Right atrium auricular region (tissue), 2 donors: ENCODE measurements at regions not wholly inside any gene's neighbourhood (a gene's known extent, or its start where the extent isn't known, plus 50 kb on each side); places are given as distances from the start of the nearest gene placed in this dataset.

ENCODE experiments used
- DNase-seq: peaks from one replicate; pipeline ENCODE4 v3.0.0-alpha.2; 2019; ENCODE audit warnings: low spot score
- H3K27ac ChIP-seq, 2 donors: fragments of 200-600 bp; sonication (generic); 1 replicate in 1 of 2; 2 replicates in 1 of 2; pipeline ENCODE4 v1.5.1; 2016 to 2019
- H3K27me3 ChIP-seq, 2 donors: fragments of 200-600 bp; sonication (generic); one replicate each; pipeline versions ENCODE4 v1.5.1 to v1.6.0; 2017 to 2019
- H3K36me3 ChIP-seq: fragments of 200-600 bp; sonication (generic); one replicate; pipeline ENCODE4 v1.5.1; 2016
- H3K4me1 ChIP-seq, 2 donors: fragments of 200-600 bp; sonication (generic); one replicate each; pipeline versions ENCODE4 v1.5.1 to v1.6.0; 2017 to 2019
- H3K4me3 ChIP-seq, 2 donors: fragments of 200-600 bp; sonication (generic); 1 replicate in 1 of 2; 2 replicates in 1 of 2; pipeline ENCODE4 v1.5.1; 2017 to 2019; ENCODE audit warnings: mild to moderate bottlenecking in 1 of 2, moderate library complexity in 1 of 2
- H3K9me3 ChIP-seq, 2 donors: fragments of 200-600 bp; sonication (generic); one replicate each; pipeline ENCODE4 v1.5.1; 2019
- TF ChIP-seq, protein P1 (sequence below), 2 donors: fragments of 200-600 bp; sonication (generic); IDR thresholded peaks; one replicate each; pipeline ENCODE4 v1.5.1; 2019; ENCODE audit warnings: antibody characterized with exemption in 2 of 2

DNA sequence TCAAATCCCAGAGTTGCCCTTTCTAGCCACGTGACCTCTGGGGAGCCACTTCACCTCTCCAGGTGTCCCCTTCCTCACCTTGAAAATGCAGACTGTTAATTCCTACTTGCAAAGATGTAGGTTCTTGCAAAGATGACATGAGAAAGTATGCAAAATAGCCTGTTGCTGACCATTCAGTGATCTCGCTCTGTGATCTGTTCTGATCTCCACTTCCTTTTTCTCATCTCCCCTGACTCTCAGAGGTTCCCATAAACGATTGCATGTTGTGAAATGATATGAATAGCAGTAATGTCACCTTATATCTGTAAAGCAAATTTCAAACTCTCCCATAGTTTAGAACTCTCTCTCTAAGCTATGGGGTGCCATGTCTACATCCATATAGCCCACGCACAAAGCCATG lies 182.3 kb downstream of the TMEM132E start:
- Histone ChIP-seq H3K4me1 (no peaks in the 10 kb centered on the region), H3K4me3 (no peak overlapping the region), H3K27me3 (no peaks in the 10 kb centered on the region), H3K27ac (no peak overlapping the region), H3K9me3 (no peaks in the 10 kb centered on the region), H3K36me3 (no peaks in the 10 kb centered on the region)
- TF ChIP-seq, protein P1, sequence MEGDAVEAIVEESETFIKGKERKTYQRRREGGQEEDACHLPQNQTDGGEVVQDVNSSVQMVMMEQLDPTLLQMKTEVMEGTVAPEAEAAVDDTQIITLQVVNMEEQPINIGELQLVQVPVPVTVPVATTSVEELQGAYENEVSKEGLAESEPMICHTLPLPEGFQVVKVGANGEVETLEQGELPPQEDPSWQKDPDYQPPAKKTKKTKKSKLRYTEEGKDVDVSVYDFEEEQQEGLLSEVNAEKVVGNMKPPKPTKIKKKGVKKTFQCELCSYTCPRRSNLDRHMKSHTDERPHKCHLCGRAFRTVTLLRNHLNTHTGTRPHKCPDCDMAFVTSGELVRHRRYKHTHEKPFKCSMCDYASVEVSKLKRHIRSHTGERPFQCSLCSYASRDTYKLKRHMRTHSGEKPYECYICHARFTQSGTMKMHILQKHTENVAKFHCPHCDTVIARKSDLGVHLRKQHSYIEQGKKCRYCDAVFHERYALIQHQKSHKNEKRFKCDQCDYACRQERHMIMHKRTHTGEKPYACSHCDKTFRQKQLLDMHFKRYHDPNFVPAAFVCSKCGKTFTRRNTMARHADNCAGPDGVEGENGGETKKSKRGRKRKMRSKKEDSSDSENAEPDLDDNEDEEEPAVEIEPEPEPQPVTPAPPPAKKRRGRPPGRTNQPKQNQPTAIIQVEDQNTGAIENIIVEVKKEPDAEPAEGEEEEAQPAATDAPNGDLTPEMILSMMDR (IDR thresholded peaks at IDR 0.05), result no peak
- no peak for DNase-seq

DNA sequence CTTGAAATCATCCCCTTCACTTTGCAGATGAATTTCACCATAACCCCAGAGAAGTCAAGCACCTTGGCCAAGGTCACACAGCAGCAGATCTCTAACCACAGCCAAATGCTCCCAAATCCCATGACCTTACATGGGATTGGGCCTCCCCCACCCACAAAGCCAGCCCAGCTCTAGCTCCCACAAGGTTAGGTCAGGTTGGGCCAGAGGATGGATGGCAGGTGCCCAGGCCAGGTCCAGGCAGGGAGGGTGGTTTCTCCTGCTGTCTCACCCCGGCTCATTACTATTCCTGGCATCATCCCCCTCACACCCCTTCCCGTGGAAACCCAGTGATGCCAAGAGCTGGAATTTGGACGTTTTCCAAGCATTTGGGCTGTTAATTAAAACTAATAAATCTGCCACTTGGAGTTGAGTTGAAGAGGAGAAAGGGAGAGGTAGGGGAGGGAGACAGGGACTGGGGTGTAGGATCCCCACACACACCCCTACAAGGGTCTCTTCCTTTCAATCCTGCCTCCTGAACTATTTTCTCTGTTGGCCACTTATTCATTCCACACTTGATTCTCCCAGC lies 181.6 kb downstream of the TMEM132E start:
- no peak overlapping the region for H3K27ac ChIP-seq
- no peaks in the 10 kb centered on the region for H3K9me3 ChIP-seq
- no peak for DNase-seq
- no peaks in the 10 kb centered on the region for H3K36me3 ChIP-seq
- H3K27me3 ChIP-seq, result no peaks in the 10 kb centered on the region
- H3K4me3 ChIP-seq, result no peak overlapping the region
- TF ChIP-seq, protein P1 (IDR thresholded peaks at IDR 0.05), result no peak
- H3K4me1 ChIP-seq, result no peaks in the 10 kb centered on the region

DNA sequence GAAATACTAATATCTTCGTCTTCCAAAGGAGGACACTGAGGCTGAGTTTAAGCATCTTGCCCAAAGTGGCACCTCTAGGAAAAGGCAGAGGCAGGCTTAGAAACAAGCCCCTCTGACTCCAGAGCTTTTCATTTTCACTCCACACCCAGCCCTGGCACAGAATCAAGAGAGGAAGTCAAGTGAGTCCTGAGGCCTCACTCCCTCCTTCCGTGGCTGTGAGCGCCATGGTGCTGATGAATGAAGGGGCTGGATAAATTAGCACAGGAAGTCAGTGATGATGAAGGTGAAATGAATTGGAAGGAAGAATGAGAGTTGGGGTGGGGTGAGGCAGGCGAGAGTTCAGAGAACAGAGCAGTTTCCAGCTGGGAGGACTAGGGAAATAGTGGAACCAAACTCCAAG lies 179.3 kb downstream of the TMEM132E start:
- DNase-seq, result no peak
- Histone ChIP-seq H3K9me3 (no peaks in the 10 kb centered on the region), H3K27ac (no peak overlapping the region), H3K4me3 (no peak overlapping the region), H3K4me1 (no peaks in the 10 kb centered on the region), H3K27me3 (no peaks in the 10 kb centered on the region), H3K36me3 (no peaks in the 10 kb centered on the region)
- TF ChIP-seq, protein P1 (IDR thresholded peaks at IDR 0.05), result no peak

DNA sequence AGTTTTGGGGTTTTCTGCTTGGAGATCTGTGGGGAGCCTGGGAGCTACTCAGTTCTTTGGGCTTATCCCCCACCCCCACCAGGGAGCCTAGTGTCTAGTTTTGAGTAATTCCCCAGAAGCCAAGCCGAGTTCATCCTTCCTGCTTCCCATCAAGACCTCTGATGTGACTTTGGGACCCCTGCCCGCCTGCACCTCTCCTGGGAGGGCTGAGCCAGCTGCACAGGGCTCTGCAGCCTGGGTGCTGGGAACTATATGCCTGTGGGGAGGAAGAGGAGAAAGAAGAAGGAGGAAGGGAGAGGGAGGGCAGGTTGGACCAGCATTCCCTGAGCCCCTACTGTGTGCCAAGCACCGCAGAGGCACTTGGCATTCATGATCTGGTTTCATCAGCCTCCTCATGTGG lies 178.9 kb downstream of the TMEM132E start:
- H3K9me3 ChIP-seq, result no peaks in the 10 kb centered on the region
- no peak for DNase-seq
- H3K27me3 ChIP-seq, result no peaks in the 10 kb centered on the region
- TF ChIP-seq, protein P1 (IDR thresholded peaks at IDR 0.05), result no peak
- no peaks in the 10 kb centered on the region for H3K36me3 ChIP-seq
- no peak overlapping the region for H3K4me3 ChIP-seq
- no peak overlapping the region for H3K27ac ChIP-seq
- H3K4me1 ChIP-seq, result no peaks in the 10 kb centered on the region

DNA sequence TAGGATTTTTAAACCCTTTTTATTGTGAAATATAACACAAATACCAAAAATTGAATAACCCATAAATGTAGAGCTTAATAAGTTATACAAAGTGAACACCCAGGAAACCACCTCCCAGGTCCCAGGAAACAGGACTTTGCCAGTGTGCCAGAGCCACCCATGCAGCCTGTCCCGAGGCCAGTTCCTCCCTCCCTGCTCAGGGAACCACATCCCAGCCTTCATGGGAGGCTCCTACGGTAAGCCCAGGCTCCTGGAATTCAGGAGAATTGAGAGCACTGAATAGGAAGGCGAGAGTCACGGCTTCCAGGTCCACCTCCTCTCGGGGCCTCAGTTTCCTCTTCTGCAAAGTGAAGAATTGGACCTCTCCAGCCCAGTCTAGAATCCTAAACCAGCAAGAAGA lies 178.2 kb downstream of the TMEM132E start:
- TF ChIP-seq, protein P1 (IDR thresholded peaks at IDR 0.05), result no peak
- no peaks in the 10 kb centered on the region for H3K36me3 ChIP-seq
- H3K27ac ChIP-seq, result no peak overlapping the region
- no peaks in the 10 kb centered on the region for H3K4me1 ChIP-seq
- no peaks in the 10 kb centered on the region for H3K9me3 ChIP-seq
- H3K4me3 ChIP-seq, result no peak overlapping the region
- no peaks in the 10 kb centered on the region for H3K27me3 ChIP-seq
- DNase-seq, result no peak

DNA sequence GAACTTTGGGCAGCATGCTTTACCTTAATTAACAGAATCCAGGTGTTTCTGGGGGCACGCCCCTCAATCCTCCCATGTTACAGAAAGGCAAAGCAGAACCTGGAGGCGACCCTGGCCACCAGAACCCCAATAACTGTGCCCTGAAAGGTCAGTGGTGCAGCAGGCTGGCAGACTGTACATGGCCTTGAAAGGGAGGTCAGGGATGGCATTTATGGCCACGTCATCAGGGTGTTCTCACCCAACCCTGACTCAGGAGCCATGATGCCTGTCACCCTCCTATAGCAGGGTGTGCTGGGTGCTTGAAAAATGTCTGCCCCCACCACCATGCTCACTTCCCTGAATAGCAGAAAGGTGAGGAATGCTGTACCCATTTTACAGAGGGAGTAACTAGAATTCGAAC lies 177.7 kb downstream of the TMEM132E start:
- no peaks in the 10 kb centered on the region for H3K9me3 ChIP-seq
- DNase-seq, result no peak
- no peaks in the 10 kb centered on the region for H3K36me3 ChIP-seq
- no peaks in the 10 kb centered on the region for H3K27me3 ChIP-seq
- no peaks in the 10 kb centered on the region for H3K4me1 ChIP-seq
- no peak overlapping the region for H3K4me3 ChIP-seq
- no peak overlapping the region for H3K27ac ChIP-seq
- TF ChIP-seq, protein P1 (IDR thresholded peaks at IDR 0.05), result no peak
